HepG2 (cell line): ENCODE measurements at regions not wholly inside any gene's neighbourhood (a gene's known extent, or its start where the extent isn't known, plus 50 kb on each side); places are given as distances from the start of the nearest gene placed in this dataset.

Source experiments
- ARNT ChIP-seq: fragments of 450-650 bp; IDR thresholded peaks from 2 replicates; pipeline ENCODE4 v1.6.1; 2017
- CREB1 ChIP-seq, 2 experiments: fragments of 450-650 bp in 1 of 2; IDR thresholded peaks; 2 replicates each; pipeline ENCODE4 v1.6.1; 2016 to 2017; ENCODE audit warnings: control low read depth in 1 of 2, mild to moderate bottlenecking in 1 of 2, missing compliant biosample characterization in 1 of 2, missing genetic modification characterization in 1 of 2
- FLYWCH1 ChIP-seq: sonication (generic); formaldehyde crosslinking; IDR thresholded peaks from 2 replicates; pipeline ENCODE4 v1.8.1; 2023; ENCODE audit warnings: mild to moderate bottlenecking, missing genetic modification reagents
- HMGXB4 ChIP-seq, 2 experiments: sonication (generic) in 1 of 2; formaldehyde crosslinking in 1 of 2; IDR thresholded peaks; 2 replicates each; pipeline versions ENCODE4 v1.4.0 to v1.6.1; 2018 to 2020; ENCODE audit warnings: missing genetic modification reagents in 2 of 2, borderline replicate concordance in 1 of 2, low read depth in 1 of 2, mild to moderate bottlenecking in 1 of 2, missing biosample characterization in 1 of 2
- JUN ChIP-seq: sonication (generic); formaldehyde crosslinking; IDR thresholded peaks from 2 replicates; pipeline ENCODE4 v1.4.0; 2020; ENCODE audit warnings: mild to moderate bottlenecking, missing genetic modification reagents
- KDM4B ChIP-seq: sonication (generic); formaldehyde crosslinking; IDR thresholded peaks from 2 replicates; pipeline ENCODE4 v1.4.0; 2020; ENCODE audit warnings: missing genetic modification reagents
- KDM6A ChIP-seq: IDR thresholded peaks from 2 replicates; pipeline ENCODE4 v1.6.1; 2016; ENCODE audit warnings: low read depth
- MATR3 ChIP-seq: sonication (generic); formaldehyde crosslinking; IDR thresholded peaks from 2 replicates; pipeline ENCODE4 v1.4.0; 2020; ENCODE audit warnings: missing genetic modification reagents
- MYC ChIP-seq: sonication (generic); formaldehyde crosslinking; IDR thresholded peaks from 2 replicates; pipeline ENCODE4 v1.9.0; 2021; ENCODE audit warnings: missing genetic modification reagents, borderline replicate concordance
- SALL2 ChIP-seq: sonication (generic); formaldehyde crosslinking; IDR thresholded peaks from 2 replicates; pipeline ENCODE4 v1.8.1; 2023; ENCODE audit warnings: mild to moderate bottlenecking, missing genetic modification reagents, inconsistent platforms
- SPEN ChIP-seq: sonication (generic); formaldehyde crosslinking; IDR thresholded peaks from 2 replicates; pipeline ENCODE4 v1.5.1; 2020; ENCODE audit warnings: low read depth, mild to moderate bottlenecking, missing genetic modification reagents
- XRCC5 ChIP-seq: fragments of 200-400 bp; formaldehyde crosslinking; optimal IDR thresholded peaks from 2 replicates; pipeline ENCODE3; 2017; ENCODE audit warnings: mild to moderate bottlenecking, low read length
- ZBTB20 ChIP-seq: sonication (generic); formaldehyde crosslinking; IDR thresholded peaks from 2 replicates; pipeline ENCODE4 v1.8.1; 2023; ENCODE audit warnings: missing genetic modification reagents, low read depth, mild to moderate bottlenecking, borderline replicate concordance
- ZC3H4 ChIP-seq: sonication (generic); formaldehyde crosslinking; IDR thresholded peaks from 2 replicates; pipeline ENCODE4 v1.4.0; 2020; ENCODE audit warnings: missing genetic modification reagents, borderline replicate concordance
- ZFP1 ChIP-seq: IDR thresholded peaks from 2 replicates; pipeline ENCODE4 v1.6.1; 2016
- ZMYM3 ChIP-seq: sonication (generic); formaldehyde crosslinking; IDR thresholded peaks from 2 replicates; pipeline ENCODE4 v1.5.1; 2020; ENCODE audit warnings: mild to moderate bottlenecking, missing genetic modification reagents
- ZNF253 ChIP-seq: sonication (generic); formaldehyde crosslinking; IDR thresholded peaks from 2 replicates; pipeline ENCODE4 v1.8.0; 2022; ENCODE audit warnings: mild to moderate bottlenecking, missing genetic modification reagents, borderline replicate concordance
- ZNF260 ChIP-seq: sonication (generic); formaldehyde crosslinking; IDR thresholded peaks from 2 replicates; pipeline ENCODE4 v1.4.0; 2020; ENCODE audit warnings: missing genetic modification reagents, low read depth, mild to moderate bottlenecking, borderline replicate concordance
- ZNF589 ChIP-seq: sonication (generic); formaldehyde crosslinking; conservative IDR thresholded peaks from 2 replicates; pipeline ENCODE4 v1.8.0; 2022; ENCODE audit warnings: mild to moderate bottlenecking, moderate library complexity, missing genetic modification reagents
- ZNF629 ChIP-seq: sonication (generic); formaldehyde crosslinking; conservative IDR thresholded peaks from 2 replicates; pipeline ENCODE4 v1.5.0; 2020; ENCODE audit warnings: missing genetic modification reagents
- ZNF737 ChIP-seq: sonication (generic); formaldehyde crosslinking; IDR thresholded peaks from 2 replicates; pipeline ENCODE4 v1.5.0; 2020; ENCODE audit warnings: missing genetic modification reagents, mild to moderate bottlenecking, borderline replicate concordance
- ZNF766 ChIP-seq: sonication (generic); formaldehyde crosslinking; IDR thresholded peaks from 2 replicates; pipeline ENCODE4 v1.5.0; 2020; ENCODE audit warnings: missing genetic modification reagents, borderline replicate concordance
- ZNF776 ChIP-seq: sonication (generic); formaldehyde crosslinking; IDR thresholded peaks from 2 replicates; pipeline ENCODE4 v1.4.0; 2020; ENCODE audit warnings: mild to moderate bottlenecking, missing genetic modification reagents
- ZSCAN31 ChIP-seq: sonication (generic); formaldehyde crosslinking; IDR thresholded peaks from 2 replicates; pipeline ENCODE4 v1.5.0; 2020; ENCODE audit warnings: low read depth, mild to moderate bottlenecking, missing genetic modification reagents
- TF ChIP-seq, protein P1 (sequence below): sonication (generic); formaldehyde crosslinking; IDR thresholded peaks from 2 replicates; pipeline ENCODE4 v1.5.1; 2020; ENCODE audit warnings: mild to moderate bottlenecking, missing genetic modification reagents, moderate library complexity

DNA sequence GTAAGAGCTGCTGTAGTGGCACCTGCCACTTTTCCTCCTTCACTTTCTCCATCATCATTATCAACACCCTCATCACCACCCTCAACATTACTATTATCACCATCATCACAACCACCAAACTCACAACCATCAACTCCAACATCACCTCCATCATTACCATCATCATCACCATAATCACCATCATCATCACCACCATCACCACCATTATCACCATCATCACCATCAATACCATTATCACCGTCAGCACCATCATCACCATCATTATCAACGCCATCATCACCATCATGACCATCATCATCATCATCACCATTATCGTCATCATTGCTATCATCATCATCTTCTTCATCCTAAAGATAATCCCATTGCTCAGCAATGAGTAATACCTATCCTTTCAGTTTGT lies 255.8 kb downstream of the CYRIA start (continued):
- TF ChIP-seq, protein P1, sequence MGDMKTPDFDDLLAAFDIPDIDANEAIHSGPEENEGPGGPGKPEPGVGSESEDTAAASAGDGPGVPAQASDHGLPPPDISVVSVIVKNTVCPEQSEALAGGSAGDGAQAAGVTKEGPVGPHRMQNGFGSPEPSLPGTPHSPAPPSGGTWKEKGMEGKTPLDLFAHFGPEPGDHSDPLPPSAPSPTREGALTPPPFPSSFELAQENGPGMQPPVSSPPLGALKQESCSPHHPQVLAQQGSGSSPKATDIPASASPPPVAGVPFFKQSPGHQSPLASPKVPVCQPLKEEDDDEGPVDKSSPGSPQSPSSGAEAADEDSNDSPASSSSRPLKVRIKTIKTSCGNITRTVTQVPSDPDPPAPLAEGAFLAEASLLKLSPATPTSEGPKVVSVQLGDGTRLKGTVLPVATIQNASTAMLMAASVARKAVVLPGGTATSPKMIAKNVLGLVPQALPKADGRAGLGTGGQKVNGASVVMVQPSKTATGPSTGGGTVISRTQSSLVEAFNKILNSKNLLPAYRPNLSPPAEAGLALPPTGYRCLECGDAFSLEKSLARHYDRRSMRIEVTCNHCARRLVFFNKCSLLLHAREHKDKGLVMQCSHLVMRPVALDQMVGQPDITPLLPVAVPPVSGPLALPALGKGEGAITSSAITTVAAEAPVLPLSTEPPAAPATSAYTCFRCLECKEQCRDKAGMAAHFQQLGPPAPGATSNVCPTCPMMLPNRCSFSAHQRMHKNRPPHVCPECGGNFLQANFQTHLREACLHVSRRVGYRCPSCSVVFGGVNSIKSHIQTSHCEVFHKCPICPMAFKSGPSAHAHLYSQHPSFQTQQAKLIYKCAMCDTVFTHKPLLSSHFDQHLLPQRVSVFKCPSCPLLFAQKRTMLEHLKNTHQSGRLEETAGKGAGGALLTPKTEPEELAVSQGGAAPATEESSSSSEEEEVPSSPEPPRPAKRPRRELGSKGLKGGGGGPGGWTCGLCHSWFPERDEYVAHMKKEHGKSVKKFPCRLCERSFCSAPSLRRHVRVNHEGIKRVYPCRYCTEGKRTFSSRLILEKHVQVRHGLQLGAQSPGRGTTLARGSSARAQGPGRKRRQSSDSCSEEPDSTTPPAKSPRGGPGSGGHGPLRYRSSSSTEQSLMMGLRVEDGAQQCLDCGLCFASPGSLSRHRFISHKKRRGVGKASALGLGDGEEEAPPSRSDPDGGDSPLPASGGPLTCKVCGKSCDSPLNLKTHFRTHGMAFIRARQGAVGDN (CRISPR knock-in tag) = no peak
- TF ChIP-seq ZC3H4 (CRISPR knock-in tag) = no peak
- TF ChIP-seq HMGXB4 (CRISPR knock-in tag; IDR thresholded peaks at IDR 0.05; ENCODE audit: borderline replicate concordance in 1 of 2, low read depth in 1 of 2) = no peak
- TF ChIP-seq KDM4B (CRISPR knock-in tag) = no peak
- no peak for TF ChIP-seq ZBTB20
- no peak for TF ChIP-seq ZNF737 (CRISPR knock-in tag)
- no peak for TF ChIP-seq SALL2 (CRISPR knock-in tag)
- no peak for TF ChIP-seq ZNF776 (CRISPR knock-in tag)
- TF ChIP-seq ZSCAN31 (CRISPR knock-in tag) = no peak
- no peak for TF ChIP-seq XRCC5
- no peak for TF ChIP-seq ZNF260 (CRISPR knock-in tag)
- no peak for TF ChIP-seq ZNF253 (CRISPR knock-in tag)
- TF ChIP-seq MYC (CRISPR knock-in tag) = no peak
- TF ChIP-seq FLYWCH1 = no peak
- no peak for TF ChIP-seq ZNF766 (CRISPR knock-in tag)
- no peak for TF ChIP-seq JUN (CRISPR knock-in tag)
- TF ChIP-seq SPEN (CRISPR knock-in tag) = no peak
- no peak for TF ChIP-seq ZNF629 (CRISPR knock-in tag)
- no peak for TF ChIP-seq MATR3 (CRISPR knock-in tag)
- TF ChIP-seq CREB1 (IDR thresholded peaks at IDR 0.05) = peak; percentile 98
- TF ChIP-seq CREB1 (CRISPR knock-in tag; IDR thresholded peaks at IDR 0.05) = no peak
- TF ChIP-seq ARNT = no peak
- no peak for TF ChIP-seq KDM6A (CRISPR knock-in tag)
- no peak for TF ChIP-seq ZNF589
- no peak for TF ChIP-seq ZMYM3 (CRISPR knock-in tag)
- no peak for TF ChIP-seq ZFP1 (CRISPR knock-in tag)
